HAP-1 (cell line): ENCODE measurements at regions not wholly inside any gene's neighbourhood (a gene's known extent, or its start where the extent isn't known, plus 50 kb on each side); places are given as distances from the start of the nearest gene placed in this dataset.

Experiments used
- DNase-seq, 2 experiments: peaks; one replicate each; pipeline ENCODE4 v3.0.0-alpha.2; 2016 to 2020; ENCODE audit warnings: low spot score in 2 of 2
- H3K27me3 ChIP-seq: fragments of 250-450 bp; sonication (Bioruptor Pico); 2 replicates; pipeline ENCODE4 v1.5.1; 2020; ENCODE audit warnings: low read depth, mild to moderate bottlenecking, moderate library complexity
- H3K36me3 ChIP-seq: fragments of 250-450 bp; sonication (Bioruptor Pico); replicated peaks from 2 replicates; pipeline ENCODE4 v1.5.1; 2020; ENCODE audit warnings: mild to moderate bottlenecking
- H3K4me1 ChIP-seq: fragments of 250-450 bp; sonication (Bioruptor Pico); 2 replicates; pipeline ENCODE4 v1.5.1; 2020; ENCODE audit warnings: mild to moderate bottlenecking
- H3K4me3 ChIP-seq: fragments of 250-450 bp; sonication (Bioruptor Pico); 2 replicates; pipeline ENCODE4 v1.5.1; 2020; ENCODE audit warnings: mild to moderate bottlenecking, moderate library complexity
- H3K9me3 ChIP-seq: fragments of 250-450 bp; sonication (Bioruptor Pico); 2 replicates; pipeline ENCODE4 v1.5.1; 2020; ENCODE audit warnings: mild to moderate bottlenecking, moderate library complexity
- in situ Hi-C: fragments of 300-500 bp; cut with MboI; formaldehyde crosslinking; loops from 3 replicates; pipeline ENCODE4 v1.14.3; 2020; ENCODE audit warnings: low sequenced_read_pairs, inconsistent platforms, mixed read lengths

DNA sequence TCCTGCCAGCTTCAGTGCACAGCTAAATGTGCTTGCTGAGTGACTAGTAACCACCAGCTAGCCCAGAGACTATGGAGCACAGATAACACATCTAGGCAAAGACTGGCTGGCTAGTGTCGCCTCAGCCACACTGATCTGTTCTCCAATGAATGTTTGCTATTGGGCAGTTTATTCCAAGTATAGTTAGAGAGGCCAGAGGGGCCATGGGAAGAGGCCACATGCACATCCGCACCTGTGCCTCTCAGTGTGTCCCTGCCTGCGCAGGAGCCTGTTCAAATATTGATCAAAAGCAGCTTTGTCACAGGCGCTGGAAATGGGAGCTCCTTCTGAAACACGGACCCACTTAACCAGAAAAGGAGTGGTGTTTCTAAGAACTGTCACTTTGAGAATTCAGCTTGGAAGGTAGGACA is 51.3 kb upstream of the ATP1A1 start:
- Histone ChIP-seq H3K36me3 (no peaks in the 10 kb centered on the region), H3K4me3 (no peak overlapping the region), H3K27me3 (no peaks in the 10 kb centered on the region), H3K4me1 (peaks cover 10% of the 10 kb centered on the region), H3K9me3 (no peaks in the 10 kb centered on the region)
- in situ Hi-C loops, result no loop called here
- DNase-seq, result no peak

DNA sequence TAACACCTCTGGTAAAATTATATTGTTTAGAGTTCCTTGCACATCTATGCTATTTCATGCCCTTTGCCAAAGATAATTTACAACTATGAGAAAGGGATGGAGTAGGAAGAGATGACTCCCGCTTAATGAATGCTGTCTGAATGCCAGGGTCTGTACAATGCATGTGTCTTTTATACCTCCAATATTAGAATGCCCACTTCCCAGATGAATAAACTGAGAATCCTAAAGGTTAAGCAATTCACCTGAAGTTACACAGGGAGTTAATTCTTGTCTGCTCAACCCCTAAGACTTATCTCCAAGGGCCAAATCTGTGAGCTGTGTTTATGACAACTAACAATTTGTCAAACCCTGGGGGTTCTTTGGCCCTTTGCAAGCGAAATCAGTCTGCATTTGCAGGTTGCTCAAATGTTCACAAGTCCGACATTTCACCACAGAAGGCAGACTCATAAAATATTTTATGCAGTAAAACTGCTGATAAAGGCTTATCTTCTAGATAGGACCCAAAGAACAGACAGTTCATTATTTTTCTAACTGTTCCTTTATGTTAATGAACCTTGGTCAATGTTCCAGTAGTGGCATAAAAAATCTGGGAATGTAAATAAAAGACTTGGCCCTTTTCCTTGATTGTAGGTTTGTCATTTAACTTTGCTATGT is 50.2 kb upstream of the ATP1A1 start:
- Histone ChIP-seq H3K4me1 (peaks cover 10% of the 10 kb centered on the region), H3K27me3 (no peaks in the 10 kb centered on the region), H3K36me3 (no peaks in the 10 kb centered on the region), H3K9me3 (no peaks in the 10 kb centered on the region), H3K4me3 (no peak overlapping the region)
- no peak for DNase-seq
- in situ Hi-C loops, result no loop called here
